BLaER1 (cell line): ENCODE measurements at regions not wholly inside any gene's neighbourhood (a gene's known extent, or its start where the extent isn't known, plus 50 kb on each side); places are given as distances from the start of the nearest gene placed in this dataset.
"Not testable (repeated sequence)": the region's sequence is repeated elsewhere in the genome, so short reads cannot be mapped to it uniquely, and the experiment has no call there.

Experiments used
- H3K27ac ChIP-seq: shearing (Covaris generic); formaldehyde crosslinking; 2 replicates; pipeline ENCODE4 v1.8.1; 2022
- H3K27me3 ChIP-seq: shearing (Covaris generic); formaldehyde crosslinking; 2 replicates; pipeline ENCODE4 v1.8.1; 2022
- H3K36me3 ChIP-seq: shearing (Covaris generic); formaldehyde crosslinking; 2 replicates; pipeline ENCODE4 v1.8.1; 2022
- H3K4me1 ChIP-seq: shearing (Covaris generic); formaldehyde crosslinking; 2 replicates; pipeline ENCODE4 v1.8.1; 2022
- H3K4me2 ChIP-seq: shearing (Covaris generic); formaldehyde crosslinking; 2 replicates; pipeline ENCODE4 v1.8.1; 2022
- H3K4me3 ChIP-seq: shearing (Covaris generic); formaldehyde crosslinking; 2 replicates; pipeline ENCODE4 v1.8.1; 2022
- H3K9ac ChIP-seq: shearing (Covaris generic); formaldehyde crosslinking; 2 replicates; pipeline ENCODE4 v1.8.1; 2022
- H3K9me3 ChIP-seq: shearing (Covaris generic); formaldehyde crosslinking; 2 replicates; pipeline ENCODE4 v1.8.1; 2022
- H4K20me1 ChIP-seq: shearing (Covaris generic); formaldehyde crosslinking; 2 replicates; pipeline ENCODE4 v1.8.1; 2022
- Cebpa-rat ChIP-seq: shearing (Covaris generic); IDR thresholded peaks from 2 replicates; pipeline ENCODE4 v1.8.1; 2022

GRCh38 chr20:54929191-54929590 is 453.8 kb downstream of the DOK5 start:
- no peaks in the 10 kb centered on the region for H4K20me1 ChIP-seq
- no peaks in the 10 kb centered on the region for H3K4me1 ChIP-seq
- TF ChIP-seq Cebpa-rat = no peak
- H3K9ac ChIP-seq = no peak overlapping the region
- no peaks in the 10 kb centered on the region for H3K36me3 ChIP-seq
- no peak overlapping the region for H3K27ac ChIP-seq
- H3K4me2 ChIP-seq = no peak overlapping the region
- H3K4me3 ChIP-seq = no peak overlapping the region
- no peaks in the 10 kb centered on the region for H3K27me3 ChIP-seq
- H3K9me3 ChIP-seq = no peaks in the 10 kb centered on the region

DNA sequence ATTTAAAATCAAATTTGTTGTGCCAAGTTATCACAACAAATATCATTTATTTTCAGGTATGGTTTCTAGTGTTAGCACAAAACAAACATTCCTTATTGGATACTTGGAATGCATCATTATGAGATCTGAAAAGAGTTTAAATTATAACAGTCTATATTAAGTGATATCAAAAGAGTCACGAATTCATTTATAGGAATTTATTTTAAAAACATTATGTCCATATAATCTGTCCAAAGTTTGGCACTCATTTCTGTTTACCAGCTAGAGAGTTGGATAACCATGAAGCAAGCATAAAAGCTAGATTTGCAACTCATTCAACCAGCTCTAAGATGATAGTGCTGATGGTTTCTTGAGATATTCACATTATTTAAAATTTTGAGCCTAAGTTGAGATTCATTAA is 453.2 kb downstream of the DOK5 start:
- Histone ChIP-seq H3K36me3 (no peaks in the 10 kb centered on the region), H3K9me3 (no peaks in the 10 kb centered on the region), H3K4me1 (no peaks in the 10 kb centered on the region), H3K9ac (no peak overlapping the region), H3K4me3 (no peak overlapping the region), H4K20me1 (no peaks in the 10 kb centered on the region), H3K27ac (no peak overlapping the region), H3K4me2 (no peak overlapping the region), H3K27me3 (no peaks in the 10 kb centered on the region)
- TF ChIP-seq Cebpa-rat = no peak

DNA sequence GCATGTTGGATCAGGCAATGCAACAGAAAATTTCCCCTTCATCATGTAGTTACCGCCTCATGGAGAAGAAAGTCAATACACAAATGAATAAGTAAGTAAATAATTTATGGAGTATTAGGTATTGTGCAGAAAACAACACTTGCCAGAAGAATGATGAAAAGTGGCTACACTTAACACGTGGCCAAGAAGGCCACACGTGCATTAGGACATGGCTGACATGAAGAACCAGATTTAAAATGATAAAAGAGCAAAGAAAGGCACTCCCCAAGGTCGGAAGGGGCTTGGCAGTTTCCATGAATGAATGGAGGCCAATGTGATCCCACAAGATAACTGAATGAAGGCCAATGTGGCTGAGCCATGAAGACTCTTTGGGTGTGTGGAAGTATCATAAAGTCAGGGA is 447.2 kb downstream of the DOK5 start:
- TF ChIP-seq Cebpa-rat = no peak
- Histone ChIP-seq H3K9me3 (no peaks in the 10 kb centered on the region), H3K36me3 (no peaks in the 10 kb centered on the region), H3K4me3 (no peak overlapping the region), H3K9ac (no peak overlapping the region), H3K27me3 (no peaks in the 10 kb centered on the region), H3K27ac (no peak overlapping the region), H4K20me1 (no peaks in the 10 kb centered on the region), H3K4me2 (no peak overlapping the region), H3K4me1 (no peaks in the 10 kb centered on the region)

DNA sequence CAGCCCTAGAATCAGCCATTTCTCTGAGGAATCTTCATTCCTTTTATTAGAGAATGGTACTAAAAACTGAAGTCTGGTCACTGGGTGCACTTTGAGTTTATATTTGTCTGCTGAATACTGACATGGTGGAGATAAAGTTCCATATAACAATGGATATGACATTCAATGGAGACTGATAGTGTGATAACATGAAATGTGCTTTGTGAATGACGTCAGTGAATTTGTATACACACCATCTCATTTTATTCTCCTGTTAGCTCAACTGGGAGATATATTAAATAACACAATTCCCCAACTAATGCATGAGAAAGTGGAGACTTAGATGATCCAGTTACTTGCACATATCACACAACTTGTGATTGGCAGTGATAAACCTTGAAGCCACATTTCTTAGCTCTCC is 446.7 kb downstream of the DOK5 start:
- no peak for TF ChIP-seq Cebpa-rat
- no peaks in the 10 kb centered on the region for H3K36me3 ChIP-seq
- no peak overlapping the region for H3K9ac ChIP-seq
- H3K4me2 ChIP-seq = no peak overlapping the region
- H3K27ac ChIP-seq = no peak overlapping the region
- no peaks in the 10 kb centered on the region for H3K4me1 ChIP-seq
- no peaks in the 10 kb centered on the region for H3K9me3 ChIP-seq
- no peaks in the 10 kb centered on the region for H4K20me1 ChIP-seq
- no peak overlapping the region for H3K4me3 ChIP-seq
- no peaks in the 10 kb centered on the region for H3K27me3 ChIP-seq

DNA sequence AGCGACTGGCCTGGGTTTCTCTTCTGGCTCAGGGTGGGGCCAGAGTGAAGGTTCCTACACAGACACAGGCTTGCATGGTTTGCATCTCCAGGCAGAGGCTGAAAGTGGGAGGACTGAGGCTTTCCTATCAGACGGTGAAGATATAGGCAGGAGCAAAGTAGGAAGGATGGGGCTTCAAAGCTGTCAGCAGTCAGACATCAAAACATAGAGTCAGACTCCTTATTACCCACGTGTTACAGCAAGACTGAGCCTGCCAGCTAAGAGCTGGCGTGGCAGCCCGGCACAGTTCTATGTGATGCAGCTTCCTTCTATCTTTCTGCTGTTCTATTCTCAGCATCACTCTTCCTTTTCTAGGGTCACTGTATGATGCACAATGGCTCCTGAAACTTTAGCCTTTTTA is 445.1 kb downstream of the DOK5 start:
- no peak for TF ChIP-seq Cebpa-rat
- H3K27ac ChIP-seq = no peak overlapping the region
- H3K27me3 ChIP-seq = no peaks in the 10 kb centered on the region
- H4K20me1 ChIP-seq = no peaks in the 10 kb centered on the region
- no peak overlapping the region for H3K4me3 ChIP-seq
- no peak overlapping the region for H3K4me2 ChIP-seq
- H3K9ac ChIP-seq = no peak overlapping the region
- no peaks in the 10 kb centered on the region for H3K36me3 ChIP-seq
- no peaks in the 10 kb centered on the region for H3K4me1 ChIP-seq
- H3K9me3 ChIP-seq = no peaks in the 10 kb centered on the region

GRCh38 chr20:54918993-54919392 is 443.6 kb downstream of the DOK5 start:
- H3K9ac ChIP-seq, H4K20me1 ChIP-seq, H3K36me3 ChIP-seq, H3K4me1 ChIP-seq, H3K4me2 ChIP-seq, H3K27ac ChIP-seq, H3K4me3 ChIP-seq, H3K27me3 ChIP-seq, H3K9me3 ChIP-seq: not testable (repeated sequence)

- Histone ChIP-seq H3K4me3 (no peak overlapping the region), H3K4me1 (no peaks in the 10 kb centered on the region), H3K36me3 (no peaks in the 10 kb centered on the region), H3K9ac (no peak overlapping the region), H3K27me3 (no peaks in the 10 kb centered on the region), H3K9me3 (no peaks in the 10 kb centered on the region), H4K20me1 (no peaks in the 10 kb centered on the region), H3K27ac (no peak overlapping the region), H3K4me2 (no peak overlapping the region)
- no peak for TF ChIP-seq Cebpa-rat
These were observed 439.6 kb downstream of the DOK5 start for GRCh38 chr20:54914995-54915394.

DNA sequence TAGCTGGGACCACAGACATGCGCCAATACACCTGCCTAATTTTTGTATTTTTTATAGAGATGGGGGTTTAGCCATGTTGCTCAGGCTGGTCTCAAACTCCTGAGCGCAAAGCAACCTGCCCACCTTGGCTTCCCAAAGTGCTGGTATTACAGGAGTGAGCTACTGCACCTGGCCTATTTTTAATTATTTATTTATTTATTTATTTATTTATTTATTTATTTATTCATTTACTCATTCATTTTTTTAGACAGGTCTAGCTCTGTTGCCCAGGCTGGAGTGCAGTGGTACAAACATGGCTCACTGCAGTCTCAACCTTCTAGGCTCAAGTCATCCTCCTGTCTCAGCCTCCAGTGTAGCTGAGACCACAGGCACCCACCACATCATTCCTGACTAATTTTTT is 434.3 kb downstream of the DOK5 start:
- Histone ChIP-seq H3K27ac (no peak overlapping the region), H3K27me3 (no peaks in the 10 kb centered on the region), H3K36me3 (no peaks in the 10 kb centered on the region), H3K4me2 (no peak overlapping the region), H3K4me1 (no peaks in the 10 kb centered on the region), H3K4me3 (no peak overlapping the region), H4K20me1 (no peaks in the 10 kb centered on the region), H3K9me3 (peaks cover 4% of the 10 kb centered on the region; the same call in 1 of the 2 replicates), H3K9ac (no peak overlapping the region)
- no peak for TF ChIP-seq Cebpa-rat

- H3K4me1 ChIP-seq, H3K4me3 ChIP-seq, H3K27ac ChIP-seq, H4K20me1 ChIP-seq, H3K27me3 ChIP-seq, H3K4me2 ChIP-seq, H3K36me3 ChIP-seq, H3K9ac ChIP-seq: not testable (repeated sequence)
- H3K9me3 ChIP-seq = peaks cover 14% of the 10 kb centered on the region
These were observed 430.7 kb downstream of the DOK5 start for GRCh38 chr20:54906134-54906533.

- H4K20me1 ChIP-seq = no peaks in the 10 kb centered on the region
These were observed 422.4 kb downstream of the DOK5 start for GRCh38 chr20:54897787-54898186.

DNA sequence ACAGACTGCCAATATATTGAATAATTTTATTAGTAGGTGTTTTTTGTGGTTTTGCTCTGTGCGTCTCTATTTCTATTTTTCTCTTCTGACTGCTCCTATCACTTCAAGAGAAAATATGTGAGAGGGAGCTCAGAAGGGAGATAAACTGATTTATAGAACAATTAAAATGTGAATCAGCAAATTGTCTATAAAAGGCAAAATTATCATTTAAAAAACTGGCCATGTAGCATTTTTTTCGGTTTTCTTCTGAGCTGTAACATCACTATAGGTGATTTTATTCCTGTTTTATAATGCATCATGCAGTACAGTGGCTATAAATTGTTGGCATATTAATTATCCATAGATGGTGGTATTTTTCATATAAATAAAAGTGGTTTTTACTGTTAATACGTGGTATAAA is 416.5 kb downstream of the DOK5 start:
- H4K20me1 ChIP-seq = no peaks in the 10 kb centered on the region
- no peaks in the 10 kb centered on the region for H3K9me3 ChIP-seq
- H3K4me2 ChIP-seq = no peak overlapping the region
- H3K4me1 ChIP-seq = no peaks in the 10 kb centered on the region
- H3K9ac ChIP-seq = no peak overlapping the region
- H3K36me3 ChIP-seq = no peaks in the 10 kb centered on the region
- no peak for TF ChIP-seq Cebpa-rat
- no peak overlapping the region for H3K4me3 ChIP-seq
- H3K27ac ChIP-seq = no peak overlapping the region
- H3K27me3 ChIP-seq = no peaks in the 10 kb centered on the region

More at GRCh38 chr20:54897787-54898186, 422.4 kb downstream of the DOK5 start:
- Histone ChIP-seq H3K4me1 (no peaks in the 10 kb centered on the region), H3K27ac (no peak overlapping the region), H3K36me3 (no peaks in the 10 kb centered on the region), H3K4me2 (no peak overlapping the region), H3K27me3 (no peaks in the 10 kb centered on the region), H3K9ac (no peak overlapping the region), H3K4me3 (no peak overlapping the region), H3K9me3 (0 out of 2 replicates have a peak, but pooled peaks cover 2% of the 10 kb centered on the region)
- no peak for TF ChIP-seq Cebpa-rat
